Keratinocyte (primary cell): ENCODE measurements at regions not wholly inside any gene's neighbourhood (a gene's known extent, or its start where the extent isn't known, plus 50 kb on each side); places are given as distances from the start of the nearest gene placed in this dataset.

Experiments used
- CTCF ChIP-seq, 3 experiments: IDR thresholded peaks in 1 of 3; conservative IDR thresholded peaks in 1 of 3; optimal IDR thresholded peaks in 1 of 3; 2 replicates in 2 of 3; 3 replicates in 1 of 3; pipeline versions ENCODE3 to v1.5.1; 2011; ENCODE audit warnings: low read length in 3 of 3, mild to moderate bottlenecking in 3 of 3, moderate library complexity in 2 of 3, control low read depth in 1 of 3, inconsistent platforms in 1 of 3; ENCODE audit not compliant: insufficient read depth in 2 of 3; ENCODE audit errors: extremely low read depth in 1 of 3
- EZH2 ChIP-seq: IDR thresholded peaks from one replicate; pipeline ENCODE4 v1.6.1; 2012; ENCODE audit warnings: inconsistent platforms, mild to moderate bottlenecking, low read length, moderate library complexity

DNA sequence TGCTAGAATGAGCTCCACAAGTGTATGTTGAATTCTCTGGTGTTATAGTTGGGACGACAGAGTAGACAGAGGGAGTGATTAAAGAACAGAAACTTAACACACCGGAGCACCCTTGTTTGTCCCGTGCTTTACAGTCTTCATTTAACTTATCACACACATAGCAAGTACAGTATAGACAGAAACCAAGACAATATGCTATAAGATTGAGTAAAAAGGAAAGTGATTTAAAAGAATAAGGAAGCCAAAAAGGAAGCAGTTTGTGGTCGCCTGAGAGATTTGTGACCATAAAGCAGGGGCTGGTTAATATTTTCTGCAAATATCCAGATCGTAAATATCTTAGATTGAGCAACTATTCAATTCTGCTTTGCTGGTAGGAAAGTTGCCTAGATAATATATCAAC is 1128.4 kb downstream of the TSN start:
- TF ChIP-seq CTCF (optimal IDR thresholded peaks at IDR 0.05 in 1 of 3, IDR thresholded peaks at IDR 0.05 in 1 of 3, conservative IDR thresholded peaks at IDR 0.05 in 1 of 3; ENCODE audit: extremely low read depth in 1 of 3, insufficient read depth in 2 of 3, low read length in 3 of 3): no peak
- no peak for TF ChIP-seq EZH2
